ENCODE measurements at regions not wholly inside any gene's neighbourhood (a gene's known extent, or its start where the extent isn't known, plus 50 kb on each side); places are given as distances from the start of the nearest gene placed in this dataset.

- no peak overlapping the region for H3K4me3 Mint-ChIP-seq
- no peaks in the 10 kb centered on the region for H3K36me3 Mint-ChIP-seq (ENCODE audit: low read depth)
- H3K27me3 Mint-ChIP-seq (ENCODE audit: low read depth): no peaks in the 10 kb centered on the region
- peak overlapping the region in 1 of 3 experiments; percentile 7 for H3K27ac Mint-ChIP-seq
- H3K9me3 Mint-ChIP-seq: no peaks in the 10 kb centered on the region
- TF ChIP-seq CTCF (IDR thresholded peaks at IDR 0.05; ENCODE audit: unreplicated experiment in 3 of 3): no peak
- H3K4me1 Mint-ChIP-seq: no peaks in the 10 kb centered on the region
Measured at GRCh38 chr7:84535580-84536270, 341.1 kb upstream of the SEMA3A start.

- no peak for TF ChIP-seq CTCF (IDR thresholded peaks at IDR 0.05; ENCODE audit: unreplicated experiment in 3 of 3)
- Mint-ChIP-seq H3K4me3 (no peak overlapping the region), H3K4me1 (no peaks in the 10 kb centered on the region), H3K27me3 (ENCODE audit: low read depth) (no peaks in the 10 kb centered on the region), H3K9me3 (no peaks in the 10 kb centered on the region), H3K36me3 (ENCODE audit: low read depth) (no peaks in the 10 kb centered on the region), H3K27ac (no peak overlapping the region)
Measured at GRCh38 chr7:84533182-84533581, 338.6 kb upstream of the SEMA3A start.

GRCh38 chr7:84532196-84532595 is 337.6 kb upstream of the SEMA3A start:
- Mint-ChIP-seq H3K36me3 (ENCODE audit: low read depth) (no peaks in the 10 kb centered on the region), H3K9me3 (no peaks in the 10 kb centered on the region), H3K4me1 (no peaks in the 10 kb centered on the region), H3K27ac (no peak overlapping the region), H3K4me3 (no peak overlapping the region), H3K27me3 (ENCODE audit: low read depth) (no peaks in the 10 kb centered on the region)
- TF ChIP-seq CTCF (IDR thresholded peaks at IDR 0.05; ENCODE audit: unreplicated experiment in 3 of 3): no peak

GRCh38 chr7:84529480-84530205 is 335.1 kb upstream of the SEMA3A start:
- Mint-ChIP-seq H3K4me1 (no peaks in the 10 kb centered on the region), H3K27ac (no peak overlapping the region), H3K9me3 (no peaks in the 10 kb centered on the region), H3K36me3 (ENCODE audit: low read depth) (no peaks in the 10 kb centered on the region), H3K4me3 (no peak overlapping the region), H3K27me3 (ENCODE audit: low read depth) (no peaks in the 10 kb centered on the region)
- TF ChIP-seq CTCF (IDR thresholded peaks at IDR 0.05; ENCODE audit: unreplicated experiment in 3 of 3): no peak

- no peak for TF ChIP-seq CTCF (IDR thresholded peaks at IDR 0.05; ENCODE audit: unreplicated experiment in 3 of 3)
- Mint-ChIP-seq H3K4me1 (no peaks in the 10 kb centered on the region), H3K36me3 (ENCODE audit: low read depth) (no peaks in the 10 kb centered on the region), H3K27ac (no peak overlapping the region), H3K27me3 (ENCODE audit: low read depth) (no peaks in the 10 kb centered on the region), H3K9me3 (no peaks in the 10 kb centered on the region), H3K4me3 (no peak overlapping the region)
Measured at GRCh38 chr7:84528756-84529479, 334.3 kb upstream of the SEMA3A start.

Measured in nephron (organoid).